Umbilical cord (tissue), 1 donor: ENCODE measurements at regions not wholly inside any gene's neighbourhood (a gene's known extent, or its start where the extent isn't known, plus 50 kb on each side); places are given as distances from the start of the nearest gene placed in this dataset.
"Not testable (repeated sequence)": the region's sequence is repeated elsewhere in the genome, so short reads cannot be mapped to it uniquely, and the experiment has no call there.

Source experiments
- DNase-seq: peaks from one replicate; pipeline ENCODE4 v3.0.0-alpha.2; 2015; ENCODE audit warnings: low spot score

- not testable (repeated sequence) for DNase-seq
Observed at GRCh38 chr1:146326863-146327262, 98.0 kb upstream of the NOTCH2NLA start.

GRCh38 chr1:146324463-146324862, 95.6 kb upstream of the NOTCH2NLA start:
- DNase-seq, result not testable (repeated sequence)

GRCh38 chr1:146323302-146323701, 94.5 kb upstream of the NOTCH2NLA start:
- not testable (repeated sequence) for DNase-seq

- DNase-seq, result not testable (repeated sequence)
Observed at GRCh38 chr1:146322893-146323292, 94.1 kb upstream of the NOTCH2NLA start.

- DNase-seq, result not testable (repeated sequence)
Observed at GRCh38 chr1:146318715-146319114, 89.9 kb upstream of the NOTCH2NLA start.

GRCh38 chr1:146317785-146318184, 89.0 kb upstream of the NOTCH2NLA start:
- DNase-seq, result not testable (repeated sequence)

GRCh38 chr1:146314449-146315246, 85.8 kb upstream of the NOTCH2NLA start:
- DNase-seq, result not testable (repeated sequence)

- not testable (repeated sequence) for DNase-seq
Observed at GRCh38 chr1:146310579-146310978, 81.8 kb upstream of the NOTCH2NLA start.

- not testable (repeated sequence) for DNase-seq
Observed at GRCh38 chr1:146309427-146309826, 80.6 kb upstream of the NOTCH2NLA start.

- DNase-seq, result not testable (repeated sequence)
Observed at GRCh38 chr1:146308892-146309291, 80.1 kb upstream of the NOTCH2NLA start.

GRCh38 chr1:146308152-146308551, 79.3 kb upstream of the NOTCH2NLA start:
- DNase-seq, result not testable (repeated sequence)

- not testable (repeated sequence) for DNase-seq
Observed at GRCh38 chr1:146307632-146308031, 78.8 kb upstream of the NOTCH2NLA start.

GRCh38 chr1:146306651-146307050, 77.8 kb upstream of the NOTCH2NLA start:
- DNase-seq, result not testable (repeated sequence)

GRCh38 chr1:146305442-146305841, 76.6 kb upstream of the NOTCH2NLA start:
- not testable (repeated sequence) for DNase-seq

- DNase-seq, result not testable (repeated sequence)
Observed at GRCh38 chr1:146298575-146298897, 69.7 kb upstream of the NOTCH2NLA start.

- DNase-seq, result not testable (repeated sequence)
Observed at GRCh38 chr1:146297781-146298574, 69.2 kb upstream of the NOTCH2NLA start.

- DNase-seq, result not testable (repeated sequence)
Observed at GRCh38 chr1:146292940-146293936, 64.4 kb upstream of the NOTCH2NLA start.

GRCh38 chr1:146292424-146292823, 63.6 kb upstream of the NOTCH2NLA start:
- DNase-seq, result not testable (repeated sequence)

GRCh38 chr1:146287881-146288280, 59.1 kb upstream of the NOTCH2NLA start:
- DNase-seq, result not testable (repeated sequence)

GRCh38 chr1:146284760-146285159, 55.9 kb upstream of the NOTCH2NLA start:
- DNase-seq, result not testable (repeated sequence)

GRCh38 chr1:146283527-146283880, 54.7 kb upstream of the NOTCH2NLA start:
- DNase-seq, result not testable (repeated sequence)
